ENCODE measurements at regions not wholly inside any gene's neighbourhood (a gene's known extent, or its start where the extent isn't known, plus 50 kb on each side); places are given as distances from the start of the nearest gene placed in this dataset.

DNA sequence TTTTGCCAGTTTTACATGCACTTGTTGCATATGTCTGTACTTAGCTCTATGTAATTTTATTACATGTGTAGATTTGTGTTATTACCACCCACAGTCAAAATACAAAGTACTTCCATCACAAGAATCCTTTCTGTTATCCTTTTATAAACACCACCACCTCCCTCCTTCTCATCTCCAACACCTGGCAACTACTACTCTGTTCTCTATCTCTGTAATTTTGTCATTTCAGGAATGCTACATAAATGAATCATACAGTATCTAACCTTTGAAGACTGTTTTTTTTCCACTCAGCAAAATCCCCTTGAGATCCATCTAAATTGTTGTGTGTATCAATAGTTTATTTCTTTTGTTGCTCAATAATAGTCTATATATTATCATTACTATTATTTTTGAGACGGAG, 64.5 kb upstream of the COP1 start:
- TF ChIP-seq ZFX (IDR thresholded peaks at IDR 0.05) = no peak
- TF ChIP-seq, protein P1, sequence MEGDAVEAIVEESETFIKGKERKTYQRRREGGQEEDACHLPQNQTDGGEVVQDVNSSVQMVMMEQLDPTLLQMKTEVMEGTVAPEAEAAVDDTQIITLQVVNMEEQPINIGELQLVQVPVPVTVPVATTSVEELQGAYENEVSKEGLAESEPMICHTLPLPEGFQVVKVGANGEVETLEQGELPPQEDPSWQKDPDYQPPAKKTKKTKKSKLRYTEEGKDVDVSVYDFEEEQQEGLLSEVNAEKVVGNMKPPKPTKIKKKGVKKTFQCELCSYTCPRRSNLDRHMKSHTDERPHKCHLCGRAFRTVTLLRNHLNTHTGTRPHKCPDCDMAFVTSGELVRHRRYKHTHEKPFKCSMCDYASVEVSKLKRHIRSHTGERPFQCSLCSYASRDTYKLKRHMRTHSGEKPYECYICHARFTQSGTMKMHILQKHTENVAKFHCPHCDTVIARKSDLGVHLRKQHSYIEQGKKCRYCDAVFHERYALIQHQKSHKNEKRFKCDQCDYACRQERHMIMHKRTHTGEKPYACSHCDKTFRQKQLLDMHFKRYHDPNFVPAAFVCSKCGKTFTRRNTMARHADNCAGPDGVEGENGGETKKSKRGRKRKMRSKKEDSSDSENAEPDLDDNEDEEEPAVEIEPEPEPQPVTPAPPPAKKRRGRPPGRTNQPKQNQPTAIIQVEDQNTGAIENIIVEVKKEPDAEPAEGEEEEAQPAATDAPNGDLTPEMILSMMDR (conservative IDR thresholded peaks at IDR 0.05) = no peak
- no peak overlapping the region for H3K27ac ChIP-seq
